Heart left ventricle (tissue), 13 donors: ENCODE measurements at regions not wholly inside any gene's neighbourhood (a gene's known extent, or its start where the extent isn't known, plus 50 kb on each side); places are given as distances from the start of the nearest gene placed in this dataset.

Experiments used
- CTCF ChIP-seq, 12 donors: fragments of 200-600 bp; sonication (generic) in 4 of 12; IDR thresholded peaks; one replicate each; pipeline versions ENCODE4 v1.5.0 to v1.8.0; 2018 to 2022; ENCODE audit warnings: antibody characterized with exemption in 12 of 12, mild to moderate bottlenecking in 5 of 12
- POLR2A ChIP-seq, 2 donors: fragments of 450-650 bp; IDR thresholded peaks; one replicate each; pipeline ENCODE4 v1.6.1; 2017; ENCODE audit warnings: antibody characterized with exemption in 2 of 2, mild to moderate bottlenecking in 2 of 2, moderate library complexity in 2 of 2
- donor health status: ischemic (EF 13 %, LVEDD 7.1; RV severe dilation, severe dysfunction).
- donor health status: DM: no; HTN: yes; CAD: no.
- donor health status: DM: no; HTN: no; CAD: no.
- donor health status: ischemic (EF 25% LVEDD 6.9; RV normal size, moderate dysfunction).
- donor health status: ischemic (EF 25% LVEDD 5.7; RV mildly dilated, moderate dysfunction).
- donor health status: ischemic (EF 35%, LVEDD 5.7; RV mildly dilated, moderate dysfunction).
- donor health status: nonischemic (EF 11% LVEDD 7.7; RV severe dilation, severe dysfunction).
- donor health status: DM: yes; HTN: yes; CAD: no.
- donor health status: PGD.
- donor health status: ischemic (EF 29% LVEDD 5.4; RV normal size, mild dysfunction).
- donor health status: nonischemic (EF 23%, LVEDD 6.1; RV moderate dilation, normal function).

- TF ChIP-seq CTCF (IDR thresholded peaks at IDR 0.05) = no peak
- no peak for TF ChIP-seq POLR2A (IDR thresholded peaks at IDR 0.05)
Measured at GRCh38 chr1:58891347-58891746, 107.5 kb upstream of the JUN start.
